ENCODE measurements at regions not wholly inside any gene's neighbourhood (a gene's known extent, or its start where the extent isn't known, plus 50 kb on each side); places are given as distances from the start of the nearest gene placed in this dataset.

DNA sequence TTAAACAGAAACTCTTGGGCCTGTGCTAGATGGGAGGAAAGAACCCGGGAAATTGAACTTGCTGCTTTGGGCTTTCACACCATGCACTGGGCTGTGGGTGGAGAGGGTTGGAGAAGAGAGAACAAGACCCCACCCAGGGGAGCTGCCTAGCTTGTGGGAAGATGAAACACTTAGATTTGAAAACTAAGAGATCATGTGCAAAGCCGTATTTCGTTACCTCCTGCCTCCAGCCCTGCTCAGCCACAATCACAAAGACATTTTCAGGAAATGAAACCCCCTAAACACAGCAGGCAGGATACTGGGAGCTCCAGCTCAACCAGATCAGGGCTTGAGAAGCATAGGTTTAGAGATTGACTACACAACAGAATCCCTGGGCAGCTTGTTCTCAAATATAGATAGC lies 183.0 kb upstream of the C2CD4B start:
- TF ChIP-seq, protein P1, sequence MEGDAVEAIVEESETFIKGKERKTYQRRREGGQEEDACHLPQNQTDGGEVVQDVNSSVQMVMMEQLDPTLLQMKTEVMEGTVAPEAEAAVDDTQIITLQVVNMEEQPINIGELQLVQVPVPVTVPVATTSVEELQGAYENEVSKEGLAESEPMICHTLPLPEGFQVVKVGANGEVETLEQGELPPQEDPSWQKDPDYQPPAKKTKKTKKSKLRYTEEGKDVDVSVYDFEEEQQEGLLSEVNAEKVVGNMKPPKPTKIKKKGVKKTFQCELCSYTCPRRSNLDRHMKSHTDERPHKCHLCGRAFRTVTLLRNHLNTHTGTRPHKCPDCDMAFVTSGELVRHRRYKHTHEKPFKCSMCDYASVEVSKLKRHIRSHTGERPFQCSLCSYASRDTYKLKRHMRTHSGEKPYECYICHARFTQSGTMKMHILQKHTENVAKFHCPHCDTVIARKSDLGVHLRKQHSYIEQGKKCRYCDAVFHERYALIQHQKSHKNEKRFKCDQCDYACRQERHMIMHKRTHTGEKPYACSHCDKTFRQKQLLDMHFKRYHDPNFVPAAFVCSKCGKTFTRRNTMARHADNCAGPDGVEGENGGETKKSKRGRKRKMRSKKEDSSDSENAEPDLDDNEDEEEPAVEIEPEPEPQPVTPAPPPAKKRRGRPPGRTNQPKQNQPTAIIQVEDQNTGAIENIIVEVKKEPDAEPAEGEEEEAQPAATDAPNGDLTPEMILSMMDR (IDR thresholded peaks at IDR 0.05) = no peak
- TF ChIP-seq ZFX (IDR thresholded peaks at IDR 0.05; ENCODE audit: borderline replicate concordance) = no peak

All from 22Rv1 (cell line).